Sigmoid colon (tissue), 6 donors: ENCODE measurements at regions not wholly inside any gene's neighbourhood (a gene's known extent, or its start where the extent isn't known, plus 50 kb on each side); places are given as distances from the start of the nearest gene placed in this dataset.

ENCODE experiments used
- DNase-seq: peaks from one replicate; pipeline ENCODE4 v3.0.0-alpha.2; 2019
- H3K27ac ChIP-seq, 4 donors: fragments of 200-600 bp; sonication (generic); one replicate each; pipeline ENCODE4 v1.5.1; 2016 to 2019; ENCODE audit warnings: mild to moderate bottlenecking in 1 of 4
- H3K27me3 ChIP-seq, 3 donors: fragments of 200-600 bp; sonication (generic); one replicate each; pipeline ENCODE4 v1.5.1; 2019; ENCODE audit warnings: mild to moderate bottlenecking in 1 of 3
- H3K36me3 ChIP-seq, 4 donors: fragments of 200-600 bp; sonication (generic); one replicate each; pipeline ENCODE4 v1.5.1; 2016 to 2019
- H3K4me1 ChIP-seq, 4 donors: fragments of 200-600 bp; sonication (generic); one replicate each; pipeline ENCODE4 v1.5.1; 2017 to 2019
- H3K4me3 ChIP-seq, 4 donors: fragments of 200-600 bp; sonication (generic); one replicate each; pipeline ENCODE4 v1.5.1; 2017 to 2019; ENCODE audit warnings: mild to moderate bottlenecking in 2 of 4, moderate library complexity in 1 of 4
- H3K9me3 ChIP-seq, 4 donors: fragments of 200-600 bp in 3 of 4; sonication (generic) in 3 of 4; one replicate each; pipeline versions ENCODE4 v1.5.1 to v1.6.1; 2013 to 2019
- CTCF ChIP-seq, 4 experiments: fragments of 450-650 bp in 3 of 4; fragments of 200-600 bp in 1 of 4; IDR thresholded peaks; one replicate each; pipeline ENCODE4 v1.5.1; 2016 to 2019; ENCODE audit warnings: antibody characterized with exemption in 4 of 4, mild to moderate bottlenecking in 3 of 4, moderate library complexity in 2 of 4
- EP300 ChIP-seq, 4 donors: sonication (generic); formaldehyde crosslinking; IDR thresholded peaks; one replicate each; pipeline ENCODE4 v1.6.1; 2017; ENCODE audit warnings: antibody characterized with exemption in 4 of 4
- POLR2A ChIP-seq, 2 donors: fragments of 450-650 bp; IDR thresholded peaks; one replicate each; pipeline ENCODE4 v1.6.1; 2016; ENCODE audit warnings: antibody characterized with exemption in 2 of 2, mild to moderate bottlenecking in 2 of 2, moderate library complexity in 2 of 2
- POLR2AphosphoS5 ChIP-seq, 4 donors: sonication (generic); formaldehyde crosslinking; IDR thresholded peaks; one replicate each; pipeline ENCODE4 v1.6.1; 2017; ENCODE audit warnings: antibody characterized with exemption in 4 of 4
- WGBS, 2 donors: extraction: QIAGEN DNeasy Blood & Tissue Kit; methylation state at CpG; one replicate each; pipeline ENCODE4 v1.1.7; 2013; 5-methylcytosine and 5-hydroxymethylcytosine counted together
- intact Hi-C: fragments of 100-400 bp; cut with DNase I; formaldehyde crosslinking; loops from one replicate; pipeline ENCODE4 v1.15.1; 2023
- donor health status: healthy with polysubstance abuse.
- donor health status: healthy.

- H3K4me3 ChIP-seq = no peak overlapping the region
- H3K27ac ChIP-seq = no peak overlapping the region
- TF ChIP-seq POLR2AphosphoS5 (IDR thresholded peaks at IDR 0.05) = no peak
- no peak for TF ChIP-seq EP300 (IDR thresholded peaks at IDR 0.05)
- TF ChIP-seq POLR2A (IDR thresholded peaks at IDR 0.05) = no peak
- TF ChIP-seq CTCF (IDR thresholded peaks at IDR 0.05) = no peak
- no peaks in the 10 kb centered on the region for H3K9me3 ChIP-seq
- no peaks in the 10 kb centered on the region for H3K36me3 ChIP-seq
- H3K27me3 ChIP-seq = no peaks in the 10 kb centered on the region
- no peaks in the 10 kb centered on the region for H3K4me1 ChIP-seq
- intact Hi-C loops = no loop called here
- DNase-seq = no peak
- WGBS, 2 donors = 63 to 72% methylated on average over 4 of the region's 4 CpGs
Observed at GRCh38 chr14:49494836-49495235, 91.3 kb downstream of the RPS29 start.

- no peaks in the 10 kb centered on the region for H3K27me3 ChIP-seq
- intact Hi-C loops = no loop called here
- H3K27ac ChIP-seq = no peak overlapping the region
- DNase-seq = no peak
- no peaks in the 10 kb centered on the region for H3K9me3 ChIP-seq
- H3K4me1 ChIP-seq = no peaks in the 10 kb centered on the region
- no peak for TF ChIP-seq CTCF (IDR thresholded peaks at IDR 0.05)
- TF ChIP-seq POLR2AphosphoS5 (IDR thresholded peaks at IDR 0.05) = no peak
- no peak for TF ChIP-seq EP300 (IDR thresholded peaks at IDR 0.05)
- TF ChIP-seq POLR2A (IDR thresholded peaks at IDR 0.05) = no peak
- H3K36me3 ChIP-seq = no peaks in the 10 kb centered on the region
- no peak overlapping the region for H3K4me3 ChIP-seq
- WGBS, 2 donors = 47 to 50% methylated on average over 3 of the region's 3 CpGs
Observed at GRCh38 chr14:49493557-49493956, 92.6 kb downstream of the RPS29 start.

GRCh38 chr14:49492151-49492550 is 94.0 kb downstream of the RPS29 start:
- no peak for TF ChIP-seq POLR2A (IDR thresholded peaks at IDR 0.05)
- Histone ChIP-seq H3K4me1 (no peaks in the 10 kb centered on the region), H3K4me3 (no peak overlapping the region), H3K27me3 (no peaks in the 10 kb centered on the region), H3K27ac (no peak overlapping the region), H3K9me3 (no peaks in the 10 kb centered on the region), H3K36me3 (no peaks in the 10 kb centered on the region)
- WGBS, 2 donors = 77 to 78% methylated on average over 3 of the region's 3 CpGs
- no peak for DNase-seq
- intact Hi-C loops = no loop called here

- Histone ChIP-seq H3K27me3 (no peaks in the 10 kb centered on the region), H3K9me3 (no peaks in the 10 kb centered on the region), H3K36me3 (no peaks in the 10 kb centered on the region), H3K27ac (no peak overlapping the region), H3K4me3 (no peak overlapping the region), H3K4me1 (no peaks in the 10 kb centered on the region)
- TF ChIP-seq CTCF (IDR thresholded peaks at IDR 0.05) = no peak
- no peak for TF ChIP-seq POLR2AphosphoS5 (IDR thresholded peaks at IDR 0.05)
- no peak for TF ChIP-seq POLR2A (IDR thresholded peaks at IDR 0.05)
- TF ChIP-seq EP300 (IDR thresholded peaks at IDR 0.05) = no peak
- intact Hi-C loops = no loop called here
- no peak for DNase-seq
Observed at GRCh38 chr14:49489341-49489740, 96.8 kb downstream of the RPS29 start.

- Histone ChIP-seq H3K36me3 (no peaks in the 10 kb centered on the region), H3K27ac (no peak overlapping the region), H3K27me3 (no peaks in the 10 kb centered on the region), H3K4me1 (no peaks in the 10 kb centered on the region), H3K9me3 (no peaks in the 10 kb centered on the region), H3K4me3 (no peak overlapping the region)
- TF ChIP-seq EP300 (IDR thresholded peaks at IDR 0.05) (no peak), CTCF (IDR thresholded peaks at IDR 0.05) (no peak), POLR2AphosphoS5 (IDR thresholded peaks at IDR 0.05) (no peak), POLR2A (IDR thresholded peaks at IDR 0.05) (no peak)
- intact Hi-C loops = no loop called here
- DNase-seq = no peak
Observed at GRCh38 chr14:49487238-49487637, 98.9 kb downstream of the RPS29 start.
